ENCODE measurements at regions not wholly inside any gene's neighbourhood (a gene's known extent, or its start where the extent isn't known, plus 50 kb on each side); places are given as distances from the start of the nearest gene placed in this dataset.

- Histone ChIP-seq H3K4me1 (no peaks in the 10 kb centered on the region), H3K36me3 (ENCODE audit: control insufficient read depth, insufficient read depth, low read length) (no peaks in the 10 kb centered on the region), H3K9me3 (no peaks in the 10 kb centered on the region), H3K4me3 (ENCODE audit: low read depth, low read length) (no peak overlapping the region), H3K27me3 (replicated peaks; ENCODE audit: control insufficient read depth, insufficient read depth, low read length) (no peaks in the 10 kb centered on the region; the same call in 1 of the 2 replicates)
- Mint-ChIP-seq H3K9me3 (ENCODE audit: unreplicated experiment) (no peaks in the 10 kb centered on the region), H3K4me3 (ENCODE audit: unreplicated experiment) (no peak overlapping the region), H3K36me3 (ENCODE audit: insufficient read depth, unreplicated experiment) (no peaks in the 10 kb centered on the region), H3K27ac (ENCODE audit: unreplicated experiment) (no peak overlapping the region), H3K27me3 (ENCODE audit: insufficient read depth, unreplicated experiment) (peaks cover 7% of the 10 kb centered on the region), H3K4me1 (ENCODE audit: low read depth, unreplicated experiment) (no peaks in the 10 kb centered on the region)
- DNase-seq = peak; percentile 18 to 42
- CTCF ChIA-PET = no interaction called here
- TF ChIP-seq CTCF (IDR thresholded peaks at IDR 0.05; ENCODE audit: insufficient read depth in 1 of 2, low read depth in 1 of 2, low read length in 1 of 2, severe bottlenecking in 1 of 2, unreplicated experiment in 1 of 2) = no peak
- POLR2A ChIA-PET = no interaction called here
- BruUV-seq (replicated peaks) = no TSS peak
- intact Hi-C loops (cut with micrococcal nuclease; ENCODE audit: unreplicated experiment) = no loop called here
Measured at GRCh38 chr13:31885994-31886393, 145.6 kb upstream of the FRY start.

DNA sequence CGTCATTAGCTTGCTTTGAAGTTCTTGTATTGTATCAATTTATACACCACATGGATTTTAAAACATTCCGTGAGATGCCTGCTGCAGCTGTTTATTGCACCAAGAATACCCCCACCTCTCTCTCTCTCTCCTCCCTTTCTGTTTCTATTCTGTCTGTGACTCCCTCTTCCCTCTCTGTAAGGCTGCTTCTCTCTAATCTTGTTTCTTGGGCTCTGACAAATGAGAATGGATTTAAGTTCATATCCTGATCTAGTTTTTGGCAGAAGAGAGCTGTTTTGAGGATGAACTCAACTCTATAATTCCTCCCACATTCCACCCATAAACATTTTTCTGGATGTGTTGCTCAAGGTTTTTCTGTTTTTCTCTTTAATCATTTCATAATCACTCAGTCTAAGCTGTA is 144.3 kb upstream of the FRY start:
- no peak overlapping the region for H3K4me3 Mint-ChIP-seq (ENCODE audit: unreplicated experiment)
- POLR2A ChIA-PET = no interaction called here
- Histone ChIP-seq H3K9me3 (no peaks in the 10 kb centered on the region), H3K27me3 (replicated peaks; ENCODE audit: control insufficient read depth, insufficient read depth, low read length) (no peaks in the 10 kb centered on the region; the same call in 1 of the 2 replicates), H3K4me1 (no peaks in the 10 kb centered on the region), H3K36me3 (ENCODE audit: control insufficient read depth, insufficient read depth, low read length) (no peaks in the 10 kb centered on the region), H3K4me3 (ENCODE audit: low read depth, low read length) (no peak overlapping the region)
- H3K27me3 Mint-ChIP-seq (ENCODE audit: insufficient read depth, unreplicated experiment) = peaks cover 7% of the 10 kb centered on the region
- no peak for DNase-seq
- H3K27ac Mint-ChIP-seq (ENCODE audit: unreplicated experiment) = no peak overlapping the region
- no peaks in the 10 kb centered on the region for H3K36me3 Mint-ChIP-seq (ENCODE audit: insufficient read depth, unreplicated experiment)
- H3K9me3 Mint-ChIP-seq (ENCODE audit: unreplicated experiment) = no peaks in the 10 kb centered on the region
- CTCF ChIA-PET = interaction anchor here (0.6 to 1.1 kb wide), 2 partner anchors 23 to 198 kb away, joined by 3 to 4 read pairs; no protein-coding TSS in a partner anchor
- no TSS peak for BruUV-seq (replicated peaks)
- no peak for TF ChIP-seq CTCF (IDR thresholded peaks at IDR 0.05; ENCODE audit: insufficient read depth in 1 of 2, low read depth in 1 of 2, low read length in 1 of 2, severe bottlenecking in 1 of 2, unreplicated experiment in 1 of 2)
- H3K4me1 Mint-ChIP-seq (ENCODE audit: low read depth, unreplicated experiment) = no peaks in the 10 kb centered on the region
- intact Hi-C loops (cut with micrococcal nuclease; ENCODE audit: unreplicated experiment) = no loop called here

GRCh38 chr13:31890946-31891345 is 140.6 kb upstream of the FRY start:
- POLR2A ChIA-PET = no interaction called here
- H3K27ac Mint-ChIP-seq (ENCODE audit: unreplicated experiment) = no peak overlapping the region
- H3K36me3 Mint-ChIP-seq (ENCODE audit: insufficient read depth, unreplicated experiment) = no peaks in the 10 kb centered on the region
- peaks cover 2% of the 10 kb centered on the region for H3K27me3 Mint-ChIP-seq (ENCODE audit: insufficient read depth, unreplicated experiment)
- no TSS peak for BruUV-seq (replicated peaks)
- H3K4me3 Mint-ChIP-seq (ENCODE audit: unreplicated experiment) = no peak overlapping the region
- Histone ChIP-seq H3K27me3 (replicated peaks; ENCODE audit: control insufficient read depth, insufficient read depth, low read length) (no peaks in the 10 kb centered on the region), H3K9me3 (no peaks in the 10 kb centered on the region), H3K36me3 (ENCODE audit: control insufficient read depth, insufficient read depth, low read length) (no peaks in the 10 kb centered on the region), H3K4me3 (ENCODE audit: low read depth, low read length) (no peak overlapping the region), H3K4me1 (no peaks in the 10 kb centered on the region)
- CTCF ChIA-PET = no interaction called here
- intact Hi-C loops (cut with micrococcal nuclease; ENCODE audit: unreplicated experiment) = no loop called here
- H3K4me1 Mint-ChIP-seq (ENCODE audit: low read depth, unreplicated experiment) = no peaks in the 10 kb centered on the region
- TF ChIP-seq CTCF (IDR thresholded peaks at IDR 0.05; ENCODE audit: insufficient read depth in 1 of 2, low read depth in 1 of 2, low read length in 1 of 2, severe bottlenecking in 1 of 2, unreplicated experiment in 1 of 2) = no peak
- DNase-seq = no peak
- H3K9me3 Mint-ChIP-seq (ENCODE audit: unreplicated experiment) = no peaks in the 10 kb centered on the region

All from Caco-2 (cell line).